ENCODE measurements at regions not wholly inside any gene's neighbourhood (a gene's known extent, or its start where the extent isn't known, plus 50 kb on each side); places are given as distances from the start of the nearest gene placed in this dataset.
"Not testable (repeated sequence)": the region's sequence is repeated elsewhere in the genome, so short reads cannot be mapped to it uniquely, and the experiment has no call there.

GRCh38 chr7:46281071-46281470 is 360.0 kb upstream of the IGFBP3 start:
- no peaks in the 10 kb centered on the region for H3K36me3 Mint-ChIP-seq
- TF ChIP-seq CTCF (IDR thresholded peaks at IDR 0.05) = no peak
- 100% methylated on average over 2 of the region's 2 CpGs for WGBS (ENCODE audit: insufficient coverage)
- DNase-seq = no peak
- peaks cover 6 to 8% of the 10 kb centered on the region in 2 donors for H3K9me3 Mint-ChIP-seq
- H3K36me3 ChIP-seq (ENCODE audit: control insufficient read depth, insufficient read depth, low read length) = no peaks in the 10 kb centered on the region
- H3K4me1 ChIP-seq (ENCODE audit: control insufficient read depth, insufficient read depth, low read length) = no peaks in the 10 kb centered on the region
- ATAC-seq = no peak
- H3K4me3 ChIP-seq (ENCODE audit: low read length) = no peak overlapping the region
- no peak overlapping the region for H3K27ac Mint-ChIP-seq
- no peaks in the 10 kb centered on the region for H3K27me3 ChIP-seq (ENCODE audit: control insufficient read depth, insufficient read depth, low read length)
- H3K27ac ChIP-seq (ENCODE audit: low read length) = no peak overlapping the region
- H3K4me1 Mint-ChIP-seq = no peaks in the 10 kb centered on the region
- intact Hi-C loops (cut with micrococcal nuclease) = no loop called here
- no peaks in the 10 kb centered on the region for H3K27me3 Mint-ChIP-seq (ENCODE audit: low read depth in 2 of 2)
- no peaks in the 10 kb centered on the region for H3K9me3 ChIP-seq (ENCODE audit: control insufficient read depth, insufficient read depth, low read length)
- H3K4me3 Mint-ChIP-seq = no peak overlapping the region

- H3K27ac Mint-ChIP-seq = no peak overlapping the region
- H3K4me1 Mint-ChIP-seq = no peaks in the 10 kb centered on the region
- Histone ChIP-seq H3K4me1 (ENCODE audit: control insufficient read depth, insufficient read depth, low read length) (no peaks in the 10 kb centered on the region), H3K4me3 (ENCODE audit: low read length) (no peak overlapping the region), H3K36me3 (ENCODE audit: control insufficient read depth, insufficient read depth, low read length) (no peaks in the 10 kb centered on the region), H3K9me3 (ENCODE audit: control insufficient read depth, insufficient read depth, low read length) (no peaks in the 10 kb centered on the region), H3K27me3 (ENCODE audit: control insufficient read depth, insufficient read depth, low read length) (no peaks in the 10 kb centered on the region), H3K27ac (ENCODE audit: low read length) (no peak overlapping the region)
- H3K36me3 Mint-ChIP-seq = no peaks in the 10 kb centered on the region
- no peaks in the 10 kb centered on the region for H3K27me3 Mint-ChIP-seq (ENCODE audit: low read depth in 2 of 2)
- ATAC-seq = no peak
- WGBS (ENCODE audit: insufficient coverage) = 64% methylated on average over 2 of the region's 2 CpGs
- intact Hi-C loops (cut with micrococcal nuclease) = no loop called here
- DNase-seq = no peak
- TF ChIP-seq CTCF (IDR thresholded peaks at IDR 0.05) = no peak
- H3K9me3 Mint-ChIP-seq = peaks cover 0 to 5% of the 10 kb centered on the region in 2 donors
- no peak overlapping the region for H3K4me3 Mint-ChIP-seq
Measured at GRCh38 chr7:46279290-46279689, 358.2 kb upstream of the IGFBP3 start.

GRCh38 chr7:46264646-46265045 is 343.6 kb upstream of the IGFBP3 start:
- no peak overlapping the region for H3K27ac ChIP-seq (ENCODE audit: low read length)

GRCh38 chr7:46261638-46262037 is 340.6 kb upstream of the IGFBP3 start:
- not testable (repeated sequence) for H3K36me3 Mint-ChIP-seq

More at GRCh38 chr7:46264646-46265045, 343.6 kb upstream of the IGFBP3 start:
- no peak for DNase-seq
- H3K4me3 Mint-ChIP-seq = no peak overlapping the region
- no peaks in the 10 kb centered on the region for H3K27me3 Mint-ChIP-seq (ENCODE audit: low read depth in 2 of 2)
- intact Hi-C loops (cut with micrococcal nuclease) = no loop called here
- peaks cover 5% of the 10 kb centered on the region for H3K36me3 Mint-ChIP-seq
- peaks cover 14% of the 10 kb centered on the region for H3K9me3 ChIP-seq (ENCODE audit: control insufficient read depth, insufficient read depth, low read length)
- H3K4me3 ChIP-seq (ENCODE audit: low read length) = no peak overlapping the region
- H3K27ac Mint-ChIP-seq = no peak overlapping the region
- H3K36me3 ChIP-seq (ENCODE audit: control insufficient read depth, insufficient read depth, low read length) = no peaks in the 10 kb centered on the region
- TF ChIP-seq CTCF (IDR thresholded peaks at IDR 0.05) = no peak
- no peaks in the 10 kb centered on the region for H3K4me1 ChIP-seq (ENCODE audit: control insufficient read depth, insufficient read depth, low read length)
- no peak for ATAC-seq
- H3K4me1 Mint-ChIP-seq = no peaks in the 10 kb centered on the region
- WGBS (ENCODE audit: insufficient coverage) = 78% methylated on average over 2 of the region's 2 CpGs
- peaks cover 8 to 14% of the 10 kb centered on the region in 2 donors for H3K9me3 Mint-ChIP-seq
- H3K27me3 ChIP-seq (ENCODE audit: control insufficient read depth, insufficient read depth, low read length) = no peaks in the 10 kb centered on the region

More at GRCh38 chr7:46261638-46262037, 340.6 kb upstream of the IGFBP3 start:
- H3K4me3 Mint-ChIP-seq; H3K36me3 ChIP-seq (ENCODE audit: control insufficient read depth, insufficient read depth, low read length); intact Hi-C loops (cut with micrococcal nuclease); H3K4me3 ChIP-seq (ENCODE audit: low read length); H3K4me1 ChIP-seq (ENCODE audit: control insufficient read depth, insufficient read depth, low read length); H3K27me3 ChIP-seq (ENCODE audit: control insufficient read depth, insufficient read depth, low read length); H3K4me1 Mint-ChIP-seq; H3K27ac Mint-ChIP-seq; DNase-seq; ATAC-seq; H3K27me3 Mint-ChIP-seq (ENCODE audit: low read depth in 2 of 2); H3K27ac ChIP-seq (ENCODE audit: low read length): not testable (repeated sequence)
- WGBS (ENCODE audit: insufficient coverage) = 87% methylated on average over 7 of the region's 9 CpGs
- H3K9me3 ChIP-seq (ENCODE audit: control insufficient read depth, insufficient read depth, low read length) = peaks cover 14% of the 10 kb centered on the region
- H3K9me3 Mint-ChIP-seq = peaks cover 12 to 16% of the 10 kb centered on the region in 2 donors

All from natural killer cell (primary cell).